ENCODE measurements at regions not wholly inside any gene's neighbourhood (a gene's known extent, or its start where the extent isn't known, plus 50 kb on each side); places are given as distances from the start of the nearest gene placed in this dataset.

DNA sequence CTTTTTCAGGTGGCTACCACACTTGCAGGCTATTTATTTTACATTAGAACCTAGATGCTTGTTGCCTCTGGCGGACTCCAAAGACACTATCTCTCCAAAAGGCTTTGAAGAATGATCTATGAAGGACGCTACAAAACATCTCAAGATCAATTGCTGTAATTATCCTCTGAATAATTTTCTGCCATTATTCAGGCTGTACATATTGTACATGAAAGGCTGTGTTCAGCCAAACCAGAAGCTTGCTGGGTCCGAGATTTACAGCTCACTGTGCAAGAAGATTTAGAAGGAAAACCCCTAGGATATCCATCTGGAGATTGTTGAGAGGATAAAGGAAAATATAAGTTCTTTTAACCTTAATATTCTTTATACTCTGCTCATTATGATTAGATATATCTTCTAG is 523.6 kb upstream of the PLXNA2 start:
- TF ChIP-seq YY1 (IDR thresholded peaks at IDR 0.05; ENCODE audit: low read depth) = no peak
- TF ChIP-seq EP300 (IDR thresholded peaks at IDR 0.05; ENCODE audit: borderline replicate concordance) = no peak
- TF ChIP-seq, protein P1, sequence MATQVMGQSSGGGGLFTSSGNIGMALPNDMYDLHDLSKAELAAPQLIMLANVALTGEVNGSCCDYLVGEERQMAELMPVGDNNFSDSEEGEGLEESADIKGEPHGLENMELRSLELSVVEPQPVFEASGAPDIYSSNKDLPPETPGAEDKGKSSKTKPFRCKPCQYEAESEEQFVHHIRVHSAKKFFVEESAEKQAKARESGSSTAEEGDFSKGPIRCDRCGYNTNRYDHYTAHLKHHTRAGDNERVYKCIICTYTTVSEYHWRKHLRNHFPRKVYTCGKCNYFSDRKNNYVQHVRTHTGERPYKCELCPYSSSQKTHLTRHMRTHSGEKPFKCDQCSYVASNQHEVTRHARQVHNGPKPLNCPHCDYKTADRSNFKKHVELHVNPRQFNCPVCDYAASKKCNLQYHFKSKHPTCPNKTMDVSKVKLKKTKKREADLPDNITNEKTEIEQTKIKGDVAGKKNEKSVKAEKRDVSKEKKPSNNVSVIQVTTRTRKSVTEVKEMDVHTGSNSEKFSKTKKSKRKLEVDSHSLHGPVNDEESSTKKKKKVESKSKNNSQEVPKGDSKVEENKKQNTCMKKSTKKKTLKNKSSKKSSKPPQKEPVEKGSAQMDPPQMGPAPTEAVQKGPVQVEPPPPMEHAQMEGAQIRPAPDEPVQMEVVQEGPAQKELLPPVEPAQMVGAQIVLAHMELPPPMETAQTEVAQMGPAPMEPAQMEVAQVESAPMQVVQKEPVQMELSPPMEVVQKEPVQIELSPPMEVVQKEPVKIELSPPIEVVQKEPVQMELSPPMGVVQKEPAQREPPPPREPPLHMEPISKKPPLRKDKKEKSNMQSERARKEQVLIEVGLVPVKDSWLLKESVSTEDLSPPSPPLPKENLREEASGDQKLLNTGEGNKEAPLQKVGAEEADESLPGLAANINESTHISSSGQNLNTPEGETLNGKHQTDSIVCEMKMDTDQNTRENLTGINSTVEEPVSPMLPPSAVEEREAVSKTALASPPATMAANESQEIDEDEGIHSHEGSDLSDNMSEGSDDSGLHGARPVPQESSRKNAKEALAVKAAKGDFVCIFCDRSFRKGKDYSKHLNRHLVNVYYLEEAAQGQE (IDR thresholded peaks at IDR 0.05; ENCODE audit: low read depth) = no peak
- TF ChIP-seq RAD21 (IDR thresholded peaks at IDR 0.05; ENCODE audit: low read depth) = no peak
- TF ChIP-seq MAX (IDR thresholded peaks at IDR 0.05) = no peak
- TF ChIP-seq EGR1 (IDR thresholded peaks at IDR 0.05) = no peak
- no peak for TF ChIP-seq NFIC (IDR thresholded peaks at IDR 0.05)
- no peak for TF ChIP-seq TAF1 (IDR thresholded peaks at IDR 0.05; ENCODE audit: low read depth)
- TF ChIP-seq FOXM1 (IDR thresholded peaks at IDR 0.05; ENCODE audit: borderline replicate concordance, low read depth) = no peak
- TF ChIP-seq TEAD4 (IDR thresholded peaks at IDR 0.05) = no peak
- TF ChIP-seq CREB1 (IDR thresholded peaks at IDR 0.05; ENCODE audit: low read depth) = no peak
- TF ChIP-seq TCF12 (IDR thresholded peaks at IDR 0.05; ENCODE audit: low read depth) = no peak
- TF ChIP-seq USF1 (IDR thresholded peaks at IDR 0.05) = no peak
- TF ChIP-seq ZBTB7A (IDR thresholded peaks at IDR 0.05; ENCODE audit: low read depth) = no peak

All from Ishikawa (cell line).